SHP77 treated with DMSO at 0.1 percent for 48 hours (cell line): ENCODE measurements at regions not wholly inside any gene's neighbourhood (a gene's known extent, or its start where the extent isn't known, plus 50 kb on each side); places are given as distances from the start of the nearest gene placed in this dataset.
"Not testable (repeated sequence)": the region's sequence is repeated elsewhere in the genome, so short reads cannot be mapped to it uniquely, and the experiment has no call there.

Experiments used
- DNase-seq: peaks from one replicate; lab custom pipeline; 2025; lab: John Stamatoyannopoulos, UW

GRCh38 chr10:123378302-123378701 lies 224.1 kb downstream of the BUB3 start:
- DNase-seq = no peak

- no peak for DNase-seq
Measured at GRCh38 chr10:123379156-123379555, 225.0 kb downstream of the BUB3 start.

- DNase-seq = no peak
Measured at GRCh38 chr10:123380491-123381085, 226.4 kb downstream of the BUB3 start.

GRCh38 chr10:123381224-123381623 lies 227.0 kb downstream of the BUB3 start:
- DNase-seq = no peak

GRCh38 chr10:123382491-123382890 lies 228.3 kb downstream of the BUB3 start:
- no peak for DNase-seq

GRCh38 chr10:123385508-123386080 lies 231.4 kb downstream of the BUB3 start:
- no peak for DNase-seq

GRCh38 chr10:123389520-123389919 lies 235.3 kb downstream of the BUB3 start:
- DNase-seq = no peak

GRCh38 chr10:123390332-123390731 lies 236.1 kb downstream of the BUB3 start:
- no peak for DNase-seq

- DNase-seq = no peak
Measured at GRCh38 chr10:123390874-123391273, 236.7 kb downstream of the BUB3 start.

GRCh38 chr10:123391275-123392028 lies 237.2 kb downstream of the BUB3 start:
- DNase-seq = no peak

GRCh38 chr10:123392182-123392963 lies 238.2 kb downstream of the BUB3 start:
- no peak for DNase-seq

GRCh38 chr10:123393170-123393569 lies 239.0 kb downstream of the BUB3 start:
- no peak for DNase-seq

GRCh38 chr10:123394382-123394781 lies 240.2 kb downstream of the BUB3 start:
- DNase-seq = no peak

- DNase-seq = not testable (repeated sequence)
Measured at GRCh38 chr10:123395234-123395633, 241.0 kb downstream of the BUB3 start.

GRCh38 chr10:123395906-123396305 lies 241.7 kb downstream of the BUB3 start:
- DNase-seq = no peak

GRCh38 chr10:123398180-123398591 lies 244.0 kb downstream of the BUB3 start:
- DNase-seq = no peak

GRCh38 chr10:123398756-123399155 lies 244.6 kb downstream of the BUB3 start:
- DNase-seq = no peak

GRCh38 chr10:123399276-123399839 lies 245.2 kb downstream of the BUB3 start:
- DNase-seq = no peak

GRCh38 chr10:123402021-123402420 lies 247.8 kb downstream of the BUB3 start:
- DNase-seq = no peak

- DNase-seq = no peak
Measured at GRCh38 chr10:123402656-123403055, 248.5 kb downstream of the BUB3 start.

- DNase-seq = no peak
Measured at GRCh38 chr10:123404357-123404756, 250.2 kb downstream of the BUB3 start.

GRCh38 chr10:123408660-123409059 lies 254.5 kb downstream of the BUB3 start:
- DNase-seq = no peak
